ENCODE measurements at regions not wholly inside any gene's neighbourhood (a gene's known extent, or its start where the extent isn't known, plus 50 kb on each side); places are given as distances from the start of the nearest gene placed in this dataset.
"Not testable (repeated sequence)": the region's sequence is repeated elsewhere in the genome, so short reads cannot be mapped to it uniquely, and the experiment has no call there.

GRCh38 chr18:40292985-40293710 is 1661.9 kb upstream of the PIK3C3 start:
- no peak for DNase-seq

- DNase-seq = no peak
Observed at GRCh38 chr18:40283560-40283959, 1671.5 kb upstream of the PIK3C3 start.

- DNase-seq = not testable (repeated sequence)
Observed at GRCh38 chr18:40281356-40281755, 1673.7 kb upstream of the PIK3C3 start.

GRCh38 chr18:40274618-40275196 is 1680.3 kb upstream of the PIK3C3 start:
- no peak for DNase-seq

- no peak for DNase-seq
Observed at GRCh38 chr18:40272630-40273231, 1682.3 kb upstream of the PIK3C3 start.

GRCh38 chr18:40259115-40259835 is 1695.8 kb upstream of the PIK3C3 start:
- no peak for DNase-seq

- DNase-seq = no peak
Observed at GRCh38 chr18:40258311-40258710, 1696.7 kb upstream of the PIK3C3 start.

- no peak for DNase-seq
Observed at GRCh38 chr18:40250236-40250635, 1704.8 kb upstream of the PIK3C3 start.

- no peak for DNase-seq
Observed at GRCh38 chr18:40249390-40250080, 1705.5 kb upstream of the PIK3C3 start.

GRCh38 chr18:40245612-40246011 is 1709.4 kb upstream of the PIK3C3 start:
- DNase-seq = not testable (repeated sequence)

- DNase-seq = no peak
Observed at GRCh38 chr18:40243607-40244006, 1711.4 kb upstream of the PIK3C3 start.

GRCh38 chr18:40235836-40236235 is 1719.2 kb upstream of the PIK3C3 start:
- DNase-seq = no peak

- no peak for DNase-seq
Observed at GRCh38 chr18:40235323-40235722, 1719.7 kb upstream of the PIK3C3 start.

- no peak for DNase-seq
Observed at GRCh38 chr18:40233931-40234616, 1721.0 kb upstream of the PIK3C3 start.

GRCh38 chr18:40222776-40223175 is 1732.3 kb upstream of the PIK3C3 start:
- no peak for DNase-seq

GRCh38 chr18:40216856-40217255 is 1738.2 kb upstream of the PIK3C3 start:
- DNase-seq = no peak

- no peak for DNase-seq
Observed at GRCh38 chr18:40215979-40216378, 1739.1 kb upstream of the PIK3C3 start.

- no peak for DNase-seq
Observed at GRCh38 chr18:40210696-40211095, 1744.3 kb upstream of the PIK3C3 start.

GRCh38 chr18:40208958-40209357 is 1746.1 kb upstream of the PIK3C3 start:
- DNase-seq = no peak

- no peak for DNase-seq
Observed at GRCh38 chr18:40197711-40198110, 1757.3 kb upstream of the PIK3C3 start.

- no peak for DNase-seq
Observed at GRCh38 chr18:40186677-40187076, 1768.4 kb upstream of the PIK3C3 start.

GRCh38 chr18:40179729-40180461 is 1775.1 kb upstream of the PIK3C3 start:
- DNase-seq = no peak

Measured in NCI-H1048 (cell line).